Right lobe of liver (tissue), 4 donors: ENCODE measurements at regions not wholly inside any gene's neighbourhood (a gene's known extent, or its start where the extent isn't known, plus 50 kb on each side); places are given as distances from the start of the nearest gene placed in this dataset.

Source experiments
- POLR2A ChIP-seq: fragments of 450-650 bp; IDR thresholded peaks from one replicate; pipeline ENCODE4 v1.6.1; 2017; ENCODE audit warnings: antibody characterized with exemption, mild to moderate bottlenecking
- TF ChIP-seq, protein P1 (sequence below), 4 donors: fragments of 200-600 bp in 3 of 4; fragments of 450-650 bp in 1 of 4; IDR thresholded peaks; one replicate each; pipeline versions ENCODE4 v1.5.1 to v1.8.0; 2016 to 2022; ENCODE audit warnings: antibody characterized with exemption in 4 of 4, mild to moderate bottlenecking in 2 of 4
- donor health status: DM: no; HTN: no; CAD: no.
- donor health status: DM: no; HTN: no; CAD: no.
- donor health status: DM: no; HTN: yes; CAD: no.

DNA sequence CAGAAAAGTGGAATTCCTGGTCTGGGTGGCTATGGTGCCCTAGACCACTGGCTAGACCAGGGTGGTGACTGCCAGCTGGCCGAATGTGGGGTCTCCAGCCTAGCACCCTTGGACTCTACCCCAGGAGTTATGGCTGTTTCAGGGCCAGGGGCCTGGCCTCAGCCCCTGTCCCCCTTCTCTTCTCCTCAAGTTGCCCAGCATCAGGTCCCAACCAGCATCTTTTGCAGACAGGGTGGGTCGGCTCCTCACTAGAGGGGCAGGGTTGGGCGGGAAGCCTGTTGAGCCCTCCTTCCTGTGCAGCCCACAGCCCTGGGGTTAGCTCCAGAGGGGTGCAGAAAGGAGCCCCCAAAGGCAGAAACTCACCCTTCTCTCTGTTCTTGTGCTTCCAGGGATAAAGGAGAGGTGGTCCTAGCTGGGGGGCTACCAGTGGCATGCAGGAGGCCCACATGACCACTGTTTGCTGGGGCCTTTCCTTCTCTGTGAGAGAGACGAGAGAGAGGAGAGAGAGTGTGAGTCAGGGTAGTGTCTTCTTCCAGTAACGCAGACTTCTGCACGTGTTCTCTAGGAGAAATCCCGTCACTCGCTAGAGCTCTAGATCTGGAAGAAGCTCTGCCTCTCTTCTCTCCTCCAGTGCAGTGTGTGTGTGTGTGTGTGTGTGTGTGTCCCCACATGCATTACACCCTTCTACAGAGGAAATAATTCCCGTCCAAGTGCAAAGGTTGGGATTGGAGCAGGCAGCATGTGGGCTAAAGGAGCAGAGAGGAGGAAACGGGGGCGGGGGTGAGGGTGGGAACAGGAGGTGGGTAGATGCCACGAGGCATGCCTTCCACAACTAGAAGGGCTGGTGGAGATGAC is 209.4 kb downstream of the SEC14L1 start:
- TF ChIP-seq, protein P1, sequence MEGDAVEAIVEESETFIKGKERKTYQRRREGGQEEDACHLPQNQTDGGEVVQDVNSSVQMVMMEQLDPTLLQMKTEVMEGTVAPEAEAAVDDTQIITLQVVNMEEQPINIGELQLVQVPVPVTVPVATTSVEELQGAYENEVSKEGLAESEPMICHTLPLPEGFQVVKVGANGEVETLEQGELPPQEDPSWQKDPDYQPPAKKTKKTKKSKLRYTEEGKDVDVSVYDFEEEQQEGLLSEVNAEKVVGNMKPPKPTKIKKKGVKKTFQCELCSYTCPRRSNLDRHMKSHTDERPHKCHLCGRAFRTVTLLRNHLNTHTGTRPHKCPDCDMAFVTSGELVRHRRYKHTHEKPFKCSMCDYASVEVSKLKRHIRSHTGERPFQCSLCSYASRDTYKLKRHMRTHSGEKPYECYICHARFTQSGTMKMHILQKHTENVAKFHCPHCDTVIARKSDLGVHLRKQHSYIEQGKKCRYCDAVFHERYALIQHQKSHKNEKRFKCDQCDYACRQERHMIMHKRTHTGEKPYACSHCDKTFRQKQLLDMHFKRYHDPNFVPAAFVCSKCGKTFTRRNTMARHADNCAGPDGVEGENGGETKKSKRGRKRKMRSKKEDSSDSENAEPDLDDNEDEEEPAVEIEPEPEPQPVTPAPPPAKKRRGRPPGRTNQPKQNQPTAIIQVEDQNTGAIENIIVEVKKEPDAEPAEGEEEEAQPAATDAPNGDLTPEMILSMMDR (IDR thresholded peaks at IDR 0.05), result no peak
- no peak for TF ChIP-seq POLR2A
